Right atrium auricular region (tissue), 2 donors: ENCODE measurements at regions not wholly inside any gene's neighbourhood (a gene's known extent, or its start where the extent isn't known, plus 50 kb on each side); places are given as distances from the start of the nearest gene placed in this dataset.

ENCODE experiments used
- DNase-seq: peaks from one replicate; pipeline ENCODE4 v3.0.0-alpha.2; 2019; ENCODE audit warnings: low spot score
- H3K27ac ChIP-seq, 2 donors: fragments of 200-600 bp; sonication (generic); 1 replicate in 1 of 2; 2 replicates in 1 of 2; pipeline ENCODE4 v1.5.1; 2016 to 2019
- H3K27me3 ChIP-seq, 2 donors: fragments of 200-600 bp; sonication (generic); one replicate each; pipeline versions ENCODE4 v1.5.1 to v1.6.0; 2017 to 2019
- H3K36me3 ChIP-seq: fragments of 200-600 bp; sonication (generic); one replicate; pipeline ENCODE4 v1.5.1; 2016
- H3K4me1 ChIP-seq, 2 donors: fragments of 200-600 bp; sonication (generic); one replicate each; pipeline versions ENCODE4 v1.5.1 to v1.6.0; 2017 to 2019
- H3K4me3 ChIP-seq, 2 donors: fragments of 200-600 bp; sonication (generic); 1 replicate in 1 of 2; 2 replicates in 1 of 2; pipeline ENCODE4 v1.5.1; 2017 to 2019; ENCODE audit warnings: mild to moderate bottlenecking in 1 of 2, moderate library complexity in 1 of 2
- H3K9me3 ChIP-seq, 2 donors: fragments of 200-600 bp; sonication (generic); one replicate each; pipeline ENCODE4 v1.5.1; 2019
- CTCF ChIP-seq, 2 donors: fragments of 200-600 bp; sonication (generic); IDR thresholded peaks; one replicate each; pipeline ENCODE4 v1.5.1; 2019; ENCODE audit warnings: antibody characterized with exemption in 2 of 2

- H3K4me1 ChIP-seq: no peaks in the 10 kb centered on the region
- H3K27ac ChIP-seq: no peak overlapping the region
- H3K9me3 ChIP-seq: peaks cover 0 to 7% of the 10 kb centered on the region in 2 donors
- H3K4me3 ChIP-seq: no peak overlapping the region
- TF ChIP-seq CTCF (IDR thresholded peaks at IDR 0.05): no peak
- no peaks in the 10 kb centered on the region for H3K36me3 ChIP-seq
- H3K27me3 ChIP-seq: no peaks in the 10 kb centered on the region
- DNase-seq: no peak
Observed at GRCh38 chrX:139267851-139268250, 262.7 kb upstream of the F9 start.

DNA sequence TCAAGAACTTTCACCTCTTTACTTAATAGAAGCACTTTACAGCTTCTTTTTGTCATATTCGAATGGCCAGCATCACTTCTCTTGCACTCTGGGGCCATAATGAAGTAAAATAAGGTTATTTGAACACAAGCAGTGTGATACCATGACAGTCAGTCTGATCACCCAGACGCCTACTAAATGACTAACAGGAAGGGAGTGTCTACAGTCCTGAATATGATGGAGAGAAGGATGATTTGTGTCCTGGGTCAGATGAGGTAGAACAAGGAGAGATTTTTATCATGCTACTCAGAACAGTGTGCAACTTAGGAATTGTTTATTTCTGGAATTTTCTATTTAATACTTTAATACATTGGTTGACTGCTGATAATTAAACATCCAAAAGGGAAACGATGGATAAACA is 284.2 kb upstream of the F9 start:
- H3K9me3 ChIP-seq: peaks cover 0 to 3% of the 10 kb centered on the region in 2 donors
- no peak for TF ChIP-seq CTCF (IDR thresholded peaks at IDR 0.05)
- no peak for DNase-seq

DNA sequence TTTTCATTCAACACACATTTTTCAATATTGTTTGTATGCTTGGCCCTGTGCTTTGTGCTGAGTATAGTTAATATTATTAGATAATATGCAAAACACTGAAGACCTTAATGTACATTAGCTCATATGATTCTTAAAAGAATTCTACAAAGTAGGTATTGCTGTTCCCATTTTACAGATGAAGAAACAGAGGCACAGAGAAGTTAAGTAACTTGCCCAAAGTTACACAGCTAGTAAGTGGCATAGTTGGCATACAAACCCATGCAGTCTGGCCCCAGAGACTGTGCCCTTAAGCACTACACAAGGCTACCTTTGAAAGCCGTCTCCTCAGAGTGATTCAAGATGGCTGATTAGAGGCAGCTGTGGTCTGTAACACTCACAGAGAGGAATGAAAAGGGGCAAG is 293.4 kb upstream of the F9 start:
- no peaks in the 10 kb centered on the region for H3K36me3 ChIP-seq
- H3K27ac ChIP-seq: no peak overlapping the region
- no peak for TF ChIP-seq CTCF (IDR thresholded peaks at IDR 0.05)
- H3K9me3 ChIP-seq: peaks cover 0 to 5% of the 10 kb centered on the region in 2 donors
- H3K4me1 ChIP-seq: no peaks in the 10 kb centered on the region
- no peak overlapping the region for H3K4me3 ChIP-seq
- no peak for DNase-seq
- H3K27me3 ChIP-seq: no peaks in the 10 kb centered on the region

More for the DNA sequence above, 284.2 kb upstream of the F9 start:
- H3K4me1 ChIP-seq: no peaks in the 10 kb centered on the region
- H3K4me3 ChIP-seq: no peak overlapping the region
- no peak overlapping the region for H3K27ac ChIP-seq
- no peaks in the 10 kb centered on the region for H3K27me3 ChIP-seq
- no peaks in the 10 kb centered on the region for H3K36me3 ChIP-seq

DNA sequence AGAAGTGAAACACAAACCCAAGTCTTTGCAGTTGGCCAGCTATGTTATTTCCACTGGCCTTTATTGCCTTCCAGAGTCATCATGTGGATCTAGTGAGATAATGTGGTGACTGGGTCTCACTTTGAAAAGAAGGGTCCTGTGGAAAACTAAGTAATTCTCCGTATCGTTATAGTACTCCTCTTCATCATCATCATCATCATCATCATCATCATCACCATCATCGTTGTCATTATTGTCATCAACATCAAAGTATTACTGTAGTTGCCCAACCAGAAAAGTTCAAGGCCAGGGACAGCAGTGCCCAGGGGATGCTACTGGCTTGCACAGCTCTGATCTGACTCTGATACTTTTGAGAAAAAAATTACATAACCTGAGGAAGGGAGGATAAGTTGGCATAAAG is 295.6 kb upstream of the F9 start:
- H3K27me3 ChIP-seq: no peaks in the 10 kb centered on the region
- H3K36me3 ChIP-seq: no peaks in the 10 kb centered on the region
- H3K4me3 ChIP-seq: no peak overlapping the region
- TF ChIP-seq CTCF (IDR thresholded peaks at IDR 0.05): no peak
- no peaks in the 10 kb centered on the region for H3K4me1 ChIP-seq
- H3K27ac ChIP-seq: no peak overlapping the region
- DNase-seq: no peak
- peaks cover 0 to 5% of the 10 kb centered on the region in 2 donors for H3K9me3 ChIP-seq

DNA sequence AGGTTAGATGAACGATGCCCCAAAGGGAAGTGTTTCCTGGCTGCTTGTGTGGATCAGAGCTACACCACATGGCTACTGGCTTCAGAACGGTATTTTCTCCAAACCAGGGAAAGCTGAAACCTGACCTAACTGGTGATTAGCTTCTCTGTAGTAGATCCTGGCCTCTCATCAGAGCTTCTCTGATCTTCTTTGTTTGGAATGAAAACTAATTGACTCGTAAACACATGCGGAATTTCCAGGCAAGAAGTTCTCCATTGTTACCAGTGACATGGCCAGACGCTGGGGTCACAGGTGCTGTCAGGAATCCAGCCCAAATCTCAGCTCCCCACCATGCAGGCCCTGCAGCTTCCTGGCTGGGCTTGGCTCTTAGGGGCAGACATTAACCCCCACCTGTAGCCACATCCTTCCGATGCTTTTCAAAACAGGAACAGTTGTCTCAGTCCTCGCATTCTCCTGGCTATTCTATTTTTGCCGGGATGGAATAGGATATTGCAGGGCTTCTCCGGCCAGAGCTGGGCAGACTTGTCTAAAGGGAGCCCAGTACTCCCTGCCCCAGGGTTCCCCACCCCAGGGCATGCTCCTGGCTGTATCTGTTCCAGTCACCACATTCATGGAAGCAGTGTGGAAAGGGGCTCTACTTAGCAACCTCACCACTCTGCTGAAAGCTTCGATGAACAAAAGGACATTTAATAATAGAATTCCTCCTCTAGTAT is 305.4 kb upstream of the F9 start:
- no peak for DNase-seq
- no peak overlapping the region for H3K27ac ChIP-seq
- no peaks in the 10 kb centered on the region for H3K36me3 ChIP-seq
- no peak overlapping the region for H3K4me3 ChIP-seq
- H3K4me1 ChIP-seq: no peaks in the 10 kb centered on the region
- H3K27me3 ChIP-seq: no peaks in the 10 kb centered on the region
- TF ChIP-seq CTCF (IDR thresholded peaks at IDR 0.05): no peak
- H3K9me3 ChIP-seq: no peaks in the 10 kb centered on the region
